ENCODE measurements at regions not wholly inside any gene's neighbourhood (a gene's known extent, or its start where the extent isn't known, plus 50 kb on each side); places are given as distances from the start of the nearest gene placed in this dataset.

DNA sequence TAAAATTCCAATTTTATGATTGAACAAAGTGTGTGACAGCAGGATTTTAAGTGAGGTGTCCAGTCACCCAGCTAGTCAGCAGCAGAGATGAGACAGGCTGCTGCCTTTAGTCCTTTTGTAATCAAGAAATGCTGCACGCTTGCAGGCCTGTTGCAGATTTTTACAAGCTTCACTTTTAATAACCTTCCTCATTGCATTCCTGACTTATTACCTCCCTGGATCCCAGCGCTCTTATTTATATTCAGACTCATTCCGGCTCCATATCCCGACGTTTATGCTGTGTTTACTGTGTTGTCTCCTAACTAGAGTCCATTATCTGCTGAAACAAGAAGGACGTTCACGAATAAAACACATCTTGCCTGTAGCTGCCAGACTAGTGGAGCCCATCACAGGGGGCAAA is 442.5 kb upstream of the KLHL29 start:
- no peaks in the 10 kb centered on the region for H3K36me3 Mint-ChIP-seq
- no peaks in the 10 kb centered on the region for H3K9me3 ChIP-seq (ENCODE audit: control insufficient read depth, insufficient read depth, low read length)
- H3K4me1 ChIP-seq (ENCODE audit: control insufficient read depth, insufficient read depth, low read length): no peaks in the 10 kb centered on the region
- intact Hi-C loops (cut with micrococcal nuclease): no loop called here
- TF ChIP-seq, protein P1, sequence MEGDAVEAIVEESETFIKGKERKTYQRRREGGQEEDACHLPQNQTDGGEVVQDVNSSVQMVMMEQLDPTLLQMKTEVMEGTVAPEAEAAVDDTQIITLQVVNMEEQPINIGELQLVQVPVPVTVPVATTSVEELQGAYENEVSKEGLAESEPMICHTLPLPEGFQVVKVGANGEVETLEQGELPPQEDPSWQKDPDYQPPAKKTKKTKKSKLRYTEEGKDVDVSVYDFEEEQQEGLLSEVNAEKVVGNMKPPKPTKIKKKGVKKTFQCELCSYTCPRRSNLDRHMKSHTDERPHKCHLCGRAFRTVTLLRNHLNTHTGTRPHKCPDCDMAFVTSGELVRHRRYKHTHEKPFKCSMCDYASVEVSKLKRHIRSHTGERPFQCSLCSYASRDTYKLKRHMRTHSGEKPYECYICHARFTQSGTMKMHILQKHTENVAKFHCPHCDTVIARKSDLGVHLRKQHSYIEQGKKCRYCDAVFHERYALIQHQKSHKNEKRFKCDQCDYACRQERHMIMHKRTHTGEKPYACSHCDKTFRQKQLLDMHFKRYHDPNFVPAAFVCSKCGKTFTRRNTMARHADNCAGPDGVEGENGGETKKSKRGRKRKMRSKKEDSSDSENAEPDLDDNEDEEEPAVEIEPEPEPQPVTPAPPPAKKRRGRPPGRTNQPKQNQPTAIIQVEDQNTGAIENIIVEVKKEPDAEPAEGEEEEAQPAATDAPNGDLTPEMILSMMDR (IDR thresholded peaks at IDR 0.05): no peak
- no peak overlapping the region for H3K4me3 ChIP-seq (ENCODE audit: low read length)
- H3K4me1 Mint-ChIP-seq: no peaks in the 10 kb centered on the region
- ATAC-seq (no peak), DNase-seq (no peak)
- H3K27me3 ChIP-seq (ENCODE audit: control insufficient read depth, insufficient read depth, low read length): no peaks in the 10 kb centered on the region
- no peaks in the 10 kb centered on the region for H3K36me3 ChIP-seq (ENCODE audit: control insufficient read depth, insufficient read depth, low read length)
- no peak overlapping the region for H3K4me3 Mint-ChIP-seq
- WGBS (ENCODE audit: insufficient coverage): 91% methylated on average over 7 of the region's 7 CpGs
- H3K27me3 Mint-ChIP-seq (ENCODE audit: low read depth in 2 of 2): no peaks in the 10 kb centered on the region
- H3K9me3 Mint-ChIP-seq: peaks cover 0 to 2% of the 10 kb centered on the region in 2 donors
- no peak overlapping the region for H3K27ac Mint-ChIP-seq
- no peak overlapping the region for H3K27ac ChIP-seq (ENCODE audit: low read length)

DNA sequence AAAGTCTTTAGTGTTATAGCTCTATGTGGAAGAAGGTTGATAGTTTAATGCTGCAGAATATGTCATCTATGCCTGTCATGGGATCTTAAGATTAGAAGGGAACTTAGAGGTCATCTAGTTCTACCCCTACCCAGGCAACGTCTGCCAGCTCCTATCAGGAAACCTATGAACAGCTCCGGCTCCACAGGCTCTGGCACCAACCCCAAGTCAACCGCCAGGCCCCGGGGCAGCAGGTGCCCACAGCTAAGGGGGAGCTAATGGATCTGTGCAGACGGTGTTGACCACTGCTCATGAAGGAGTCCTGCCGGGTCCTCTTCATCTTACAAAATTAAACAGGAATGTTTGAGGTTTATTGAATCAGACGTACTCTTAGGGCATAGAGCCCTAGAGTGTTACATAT is 440.8 kb upstream of the KLHL29 start:
- H3K27ac Mint-ChIP-seq: no peak overlapping the region
- Histone ChIP-seq H3K4me3 (ENCODE audit: low read length) (no peak overlapping the region), H3K36me3 (ENCODE audit: control insufficient read depth, insufficient read depth, low read length) (no peaks in the 10 kb centered on the region), H3K4me1 (ENCODE audit: control insufficient read depth, insufficient read depth, low read length) (no peaks in the 10 kb centered on the region), H3K9me3 (ENCODE audit: control insufficient read depth, insufficient read depth, low read length) (no peaks in the 10 kb centered on the region), H3K27ac (ENCODE audit: low read length) (no peak overlapping the region), H3K27me3 (ENCODE audit: control insufficient read depth, insufficient read depth, low read length) (no peaks in the 10 kb centered on the region)
- TF ChIP-seq, protein P1 (IDR thresholded peaks at IDR 0.05): no peak
- H3K36me3 Mint-ChIP-seq: no peaks in the 10 kb centered on the region
- 94% methylated on average over 7 of the region's 7 CpGs for WGBS (ENCODE audit: insufficient coverage)
- no peaks in the 10 kb centered on the region for H3K4me1 Mint-ChIP-seq
- no peak for ATAC-seq
- no peak for DNase-seq
- intact Hi-C loops (cut with micrococcal nuclease): no loop called here
- H3K4me3 Mint-ChIP-seq: no peak overlapping the region
- H3K9me3 Mint-ChIP-seq: peaks cover 0 to 4% of the 10 kb centered on the region in 2 donors
- H3K27me3 Mint-ChIP-seq (ENCODE audit: low read depth in 2 of 2): no peaks in the 10 kb centered on the region

DNA sequence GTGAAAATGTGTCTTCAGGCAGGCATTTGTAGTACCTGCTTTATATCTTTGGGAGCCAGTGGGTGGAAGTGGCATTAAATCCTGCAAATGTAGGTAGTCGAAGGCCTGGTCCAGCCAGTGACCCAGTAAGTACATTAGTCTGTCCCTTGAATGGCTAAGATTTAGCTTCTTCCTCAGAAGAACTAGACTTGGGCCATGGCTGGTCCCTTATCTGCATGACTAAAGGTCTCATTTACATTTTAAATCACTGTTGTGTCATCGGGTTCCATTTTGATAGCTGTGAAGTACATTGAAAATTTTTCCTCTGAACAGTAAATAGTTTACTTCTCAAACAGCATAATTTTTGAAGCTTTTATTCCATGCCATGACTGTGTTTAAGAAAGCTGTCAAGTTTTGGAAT is 438.4 kb upstream of the KLHL29 start:
- Mint-ChIP-seq H3K9me3 (peaks cover 6% of the 10 kb centered on the region in 2 donors), H3K27ac (no peak overlapping the region), H3K4me1 (no peaks in the 10 kb centered on the region), H3K36me3 (no peaks in the 10 kb centered on the region), H3K27me3 (ENCODE audit: low read depth in 2 of 2) (no peaks in the 10 kb centered on the region), H3K4me3 (no peak overlapping the region)
- no peaks in the 10 kb centered on the region for H3K36me3 ChIP-seq (ENCODE audit: control insufficient read depth, insufficient read depth, low read length)
- no peaks in the 10 kb centered on the region for H3K9me3 ChIP-seq (ENCODE audit: control insufficient read depth, insufficient read depth, low read length)
- intact Hi-C loops (cut with micrococcal nuclease): no loop called here
- no peak overlapping the region for H3K27ac ChIP-seq (ENCODE audit: low read length)
- no peaks in the 10 kb centered on the region for H3K4me1 ChIP-seq (ENCODE audit: control insufficient read depth, insufficient read depth, low read length)
- no peaks in the 10 kb centered on the region for H3K27me3 ChIP-seq (ENCODE audit: control insufficient read depth, insufficient read depth, low read length)
- WGBS (ENCODE audit: insufficient coverage): 90% methylated on average over 2 of the region's 2 CpGs
- no peak for ATAC-seq
- TF ChIP-seq, protein P1 (IDR thresholded peaks at IDR 0.05): no peak
- no peak overlapping the region for H3K4me3 ChIP-seq (ENCODE audit: low read length)
- DNase-seq: no peak

DNA sequence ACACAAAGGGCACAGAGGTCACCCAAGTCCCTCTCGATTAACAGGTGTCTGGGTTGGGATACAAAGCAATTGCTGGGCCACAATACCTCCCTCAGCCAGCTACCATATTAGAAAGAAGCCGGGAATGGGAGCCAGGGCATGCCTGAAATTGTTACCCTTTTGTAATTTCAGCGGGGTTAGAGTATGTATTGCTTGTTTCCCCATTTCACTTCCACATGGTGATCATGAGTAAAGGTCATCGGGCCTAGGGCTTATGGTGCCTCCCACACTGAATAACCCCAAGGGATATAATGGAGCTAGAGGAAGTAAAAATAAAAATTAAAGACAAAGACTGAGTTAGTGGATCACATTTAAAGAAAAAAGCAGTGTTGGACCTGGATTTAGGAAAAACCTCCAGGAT is 437.2 kb upstream of the KLHL29 start:
- no peak for DNase-seq
- intact Hi-C loops (cut with micrococcal nuclease): no loop called here
- no peaks in the 10 kb centered on the region for H3K36me3 Mint-ChIP-seq
- Histone ChIP-seq H3K27ac (ENCODE audit: low read length) (no peak overlapping the region), H3K36me3 (ENCODE audit: control insufficient read depth, insufficient read depth, low read length) (no peaks in the 10 kb centered on the region), H3K4me1 (ENCODE audit: control insufficient read depth, insufficient read depth, low read length) (no peaks in the 10 kb centered on the region), H3K9me3 (ENCODE audit: control insufficient read depth, insufficient read depth, low read length) (no peaks in the 10 kb centered on the region), H3K27me3 (ENCODE audit: control insufficient read depth, insufficient read depth, low read length) (no peaks in the 10 kb centered on the region), H3K4me3 (ENCODE audit: low read length) (no peak overlapping the region)
- H3K9me3 Mint-ChIP-seq: peaks cover 4 to 6% of the 10 kb centered on the region in 2 donors
- no peaks in the 10 kb centered on the region for H3K4me1 Mint-ChIP-seq
- WGBS (ENCODE audit: insufficient coverage): 87% methylated on average over 3 of the region's 4 CpGs
- H3K27ac Mint-ChIP-seq: no peak overlapping the region
- no peak for ATAC-seq
- no peaks in the 10 kb centered on the region for H3K27me3 Mint-ChIP-seq (ENCODE audit: low read depth in 2 of 2)
- TF ChIP-seq, protein P1 (IDR thresholded peaks at IDR 0.05): no peak
- H3K4me3 Mint-ChIP-seq: no peak overlapping the region
